NCI-H748 (cell line): ENCODE measurements at regions not wholly inside any gene's neighbourhood (a gene's known extent, or its start where the extent isn't known, plus 50 kb on each side); places are given as distances from the start of the nearest gene placed in this dataset.

Source experiments
- DNase-seq: peaks from one replicate; lab custom pipeline; 2025; ENCODE audit not compliant: unreplicated experiment; lab: John Stamatoyannopoulos, UW

GRCh38 chr5:54721951-54722654 lies 204.5 kb downstream of the SNX18 start:
- no peak for DNase-seq

- no peak for DNase-seq
Measured at GRCh38 chr5:54721116-54721515, 203.6 kb downstream of the SNX18 start.

GRCh38 chr5:54720341-54720740 lies 202.8 kb downstream of the SNX18 start:
- no peak for DNase-seq

- no peak for DNase-seq
Measured at GRCh38 chr5:54719384-54720283, 202.1 kb downstream of the SNX18 start.

- no peak for DNase-seq
Measured at GRCh38 chr5:54718656-54719055, 201.1 kb downstream of the SNX18 start.

GRCh38 chr5:54717870-54718269 lies 200.3 kb downstream of the SNX18 start:
- no peak for DNase-seq

DNA sequence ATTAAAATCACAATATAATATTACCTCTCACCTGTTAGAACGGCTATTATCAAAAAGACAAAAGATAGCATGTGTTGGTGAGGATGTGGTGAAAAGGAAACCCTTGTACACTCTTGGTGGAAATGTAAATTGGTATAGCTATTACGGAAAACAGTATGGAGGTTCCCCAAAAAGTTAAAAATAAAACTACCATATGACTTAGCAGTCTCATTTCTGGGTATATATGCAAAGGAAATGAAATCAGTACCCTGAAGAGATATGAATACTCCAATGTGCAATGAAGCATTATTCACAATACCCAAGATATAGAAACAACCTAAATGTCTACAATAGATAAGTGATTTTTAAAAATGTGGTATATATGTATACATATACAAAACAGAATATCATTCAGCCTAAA lies 199.9 kb downstream of the SNX18 start:
- DNase-seq = no peak

DNA sequence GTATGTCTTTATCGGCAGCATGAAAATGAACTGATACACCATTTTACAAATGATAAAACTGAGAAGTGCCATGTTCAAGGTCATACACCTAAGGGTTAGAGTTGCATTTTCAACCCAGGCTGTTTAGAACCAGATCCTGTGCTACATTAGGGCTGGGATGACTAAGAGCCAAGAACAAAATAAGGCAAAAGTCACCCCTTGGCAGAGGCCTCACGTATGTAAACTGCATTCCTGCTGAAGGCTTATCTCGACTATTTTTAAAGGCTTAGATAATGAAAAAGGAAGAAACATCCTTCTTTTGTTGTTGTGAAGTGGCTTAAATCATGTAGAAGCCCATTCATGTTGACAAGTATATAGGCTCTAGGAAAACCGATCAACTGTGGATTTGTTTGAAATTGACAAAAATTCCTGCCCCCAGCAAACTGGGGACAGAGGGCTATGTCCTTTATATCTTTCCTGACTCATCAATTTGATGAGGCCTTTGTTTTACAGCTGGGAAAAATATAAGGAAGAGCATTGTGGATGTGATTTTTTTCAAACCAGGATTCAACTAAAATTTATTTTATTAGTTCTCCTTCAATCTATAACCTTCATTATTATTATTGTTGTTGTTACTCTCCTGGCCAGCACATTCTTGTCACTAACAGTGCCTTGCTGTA lies 196.5 kb downstream of the SNX18 start:
- no peak for DNase-seq

DNA sequence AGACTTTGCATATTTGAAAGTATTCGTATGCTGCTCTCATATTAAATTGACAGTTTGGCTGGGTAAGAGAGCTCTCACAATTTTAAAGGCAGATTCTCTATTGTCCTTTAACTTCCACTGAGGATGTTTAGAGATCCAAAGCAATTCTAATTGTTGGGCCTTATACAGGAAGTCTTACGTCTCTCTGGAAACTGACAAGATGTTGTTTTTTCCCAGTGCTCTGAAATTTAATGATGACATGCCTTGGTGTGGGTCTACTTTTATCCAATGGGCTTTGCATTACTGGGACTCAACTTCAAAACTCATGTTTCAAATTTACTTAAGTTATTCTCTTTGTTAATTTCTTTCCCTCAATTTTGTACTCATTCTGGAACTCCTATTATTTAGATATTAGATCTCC lies 191.5 kb downstream of the SNX18 start:
- no peak for DNase-seq

- DNase-seq = no peak
Measured at GRCh38 chr5:54707841-54708240, 190.3 kb downstream of the SNX18 start.

DNA sequence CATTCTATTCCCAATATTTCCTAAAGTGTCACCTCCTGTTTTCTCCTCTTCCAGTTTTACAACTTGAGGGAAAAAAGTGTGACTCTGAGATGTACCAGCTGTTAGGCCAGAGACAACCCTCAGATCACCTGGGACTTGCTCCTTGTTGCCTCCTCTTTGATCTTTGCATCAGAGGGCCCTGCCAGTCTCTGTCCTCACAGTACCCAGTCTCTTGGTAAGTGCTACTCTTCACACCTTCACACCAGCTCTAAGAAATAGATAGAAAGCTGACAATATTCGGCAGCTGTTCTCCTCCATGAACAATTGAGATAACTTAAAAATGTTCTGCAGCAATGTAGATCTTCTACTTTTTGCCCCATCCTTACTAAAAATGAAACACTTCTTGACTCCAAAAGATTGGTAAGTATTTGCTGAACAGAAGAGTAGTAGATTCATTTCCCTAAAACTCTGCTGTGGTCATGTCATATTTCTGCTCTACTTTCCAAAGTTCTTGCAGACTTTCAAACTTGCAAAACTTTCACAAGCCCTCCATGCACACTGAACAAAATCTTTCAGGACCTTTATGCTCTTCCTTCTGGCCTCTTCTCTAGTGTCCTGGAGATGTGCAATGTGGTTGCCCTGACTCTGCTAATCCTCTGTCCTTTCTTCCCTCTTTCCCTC lies 188.6 kb downstream of the SNX18 start:
- no peak for DNase-seq

DNA sequence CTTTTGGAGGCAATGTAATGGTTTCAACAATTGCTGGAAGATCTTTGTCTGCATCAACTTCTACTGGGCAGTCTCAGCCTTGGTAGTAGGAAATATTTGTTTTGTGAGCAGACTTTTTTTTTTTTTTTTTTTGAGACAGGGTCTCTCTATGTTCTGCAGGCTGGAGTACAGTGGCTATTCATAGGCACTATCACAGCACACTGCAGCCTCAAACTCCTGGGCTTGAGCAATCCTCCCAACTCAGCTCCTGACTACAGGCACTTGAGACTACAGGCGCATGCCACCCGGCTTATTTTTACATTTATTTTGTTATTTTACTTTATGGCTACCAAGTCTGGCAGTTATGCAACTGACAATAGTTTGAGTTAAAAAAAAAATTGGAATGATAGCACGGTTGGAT lies 187.3 kb downstream of the SNX18 start:
- no peak for DNase-seq

- DNase-seq = peak; percentile 67
Measured at GRCh38 chr5:54704333-54704732, 186.8 kb downstream of the SNX18 start.

- peak; percentile 27 for DNase-seq
Measured at GRCh38 chr5:54703565-54704255, 186.2 kb downstream of the SNX18 start.

- peak; percentile 55 for DNase-seq
Measured at GRCh38 chr5:54703133-54703532, 185.6 kb downstream of the SNX18 start.

GRCh38 chr5:54702470-54702869 lies 184.9 kb downstream of the SNX18 start:
- DNase-seq = no peak

DNA sequence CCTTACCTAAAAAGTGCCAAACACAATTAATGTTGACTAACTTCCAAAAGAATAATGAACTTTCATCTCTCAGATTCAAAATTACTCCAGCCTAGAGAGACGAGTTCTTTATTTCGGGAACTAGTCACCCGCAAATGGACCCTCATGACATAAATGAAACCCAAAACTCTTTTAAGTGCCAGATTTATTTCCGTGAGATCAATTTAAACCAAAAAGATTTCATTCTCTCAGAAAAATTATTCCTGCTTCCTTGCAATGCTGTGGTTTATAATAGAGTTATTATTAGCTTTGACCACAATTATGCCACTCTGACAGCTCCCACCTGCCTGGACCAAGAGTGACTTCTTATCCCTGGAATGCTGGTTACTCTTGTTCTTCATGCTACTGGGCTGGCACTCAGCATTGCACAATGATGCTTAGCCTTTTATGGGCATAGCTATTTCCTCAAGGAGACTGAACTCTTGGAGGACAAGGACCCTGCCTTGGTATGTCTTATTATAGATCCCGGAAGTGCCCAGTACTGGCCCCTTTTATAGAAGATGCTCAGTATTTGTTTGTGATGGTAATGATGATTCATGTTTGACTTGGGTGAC lies 183.5 kb downstream of the SNX18 start:
- DNase-seq = no peak

DNA sequence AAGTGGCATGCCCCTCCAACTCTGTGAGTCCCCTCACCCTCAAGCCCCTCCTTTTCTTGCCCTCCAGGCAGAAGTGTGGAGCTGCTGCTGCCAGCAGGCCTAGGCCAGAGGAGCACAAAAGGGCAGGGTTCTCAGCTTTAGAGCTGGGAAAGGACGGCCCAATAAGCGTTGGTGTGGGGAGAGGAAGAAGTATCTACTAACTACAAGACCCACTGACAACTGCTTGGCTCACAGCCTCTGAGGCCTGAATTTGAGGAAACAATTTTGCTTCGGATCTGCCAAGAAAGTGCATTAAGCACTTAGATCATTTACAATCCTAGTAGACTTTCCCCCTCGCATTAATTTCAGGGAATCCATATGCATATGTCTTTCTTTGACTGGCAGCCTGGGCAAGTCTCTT lies 179.4 kb downstream of the SNX18 start:
- no peak for DNase-seq

DNA sequence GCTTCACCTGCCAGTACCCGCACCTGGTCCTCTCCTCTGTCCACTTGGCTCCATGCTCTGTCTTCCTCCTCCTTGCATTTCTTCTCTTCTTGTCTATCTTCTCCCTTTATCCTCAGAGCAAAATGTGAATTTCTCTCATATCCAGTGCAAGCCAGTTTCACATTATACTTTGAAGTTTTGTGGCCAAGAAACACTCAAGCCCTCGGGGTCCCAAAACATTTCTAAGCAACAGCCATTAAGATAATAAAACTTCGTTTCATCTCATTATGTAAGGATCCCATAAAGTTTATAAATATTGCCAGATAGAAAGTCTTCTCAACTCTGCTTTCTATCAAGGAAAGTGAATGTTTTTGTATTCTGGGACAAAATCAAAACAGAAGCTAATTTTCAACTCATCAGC lies 178.8 kb downstream of the SNX18 start:
- DNase-seq = no peak

DNA sequence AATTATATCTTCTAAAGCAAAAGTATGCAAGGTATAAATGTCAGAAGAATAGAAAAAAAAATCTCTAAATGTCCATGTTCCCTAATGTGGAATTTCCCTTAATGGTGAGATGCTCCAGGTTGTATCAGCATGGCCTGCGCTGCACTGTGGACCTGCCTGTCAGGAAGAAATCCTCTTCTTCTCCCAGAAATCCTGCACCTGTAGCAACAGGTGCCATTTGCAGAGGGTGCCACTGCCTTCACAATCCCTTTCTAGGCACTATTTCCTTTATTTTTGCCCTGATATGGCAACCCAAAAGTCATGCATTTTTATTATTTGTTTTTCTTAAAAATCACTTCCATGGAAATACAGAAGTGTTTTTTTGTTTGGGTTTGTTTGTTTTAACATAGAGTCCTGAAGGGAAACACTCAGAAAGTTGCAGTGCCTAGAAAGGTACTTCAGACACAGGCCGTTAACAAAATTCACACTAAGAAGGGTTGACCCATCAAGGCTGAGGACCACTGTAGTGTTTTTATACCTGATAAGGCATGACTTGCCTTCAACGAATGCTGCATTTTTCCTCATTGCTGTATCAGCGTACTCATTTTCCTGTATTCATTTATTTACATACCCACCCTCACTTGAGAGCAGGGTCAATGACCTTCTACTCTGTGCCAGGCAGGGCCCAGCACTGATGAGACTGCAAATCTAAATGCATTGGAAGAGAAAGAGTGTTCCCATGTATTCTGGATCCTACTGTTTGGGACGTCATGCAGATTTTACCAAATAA lies 177.8 kb downstream of the SNX18 start:
- peak; percentile 17 for DNase-seq
